ENCODE measurements at regions not wholly inside any gene's neighbourhood (a gene's known extent, or its start where the extent isn't known, plus 50 kb on each side); places are given as distances from the start of the nearest gene placed in this dataset.

GRCh38 chr5:38766151-38766550, 79.7 kb upstream of the OSMR start:
- H3K4me1 ChIP-seq: no peaks in the 10 kb centered on the region
- WGBS (ENCODE audit: insufficient coverage, low coverage, low lambda C conversion rate, missing lambda C conversion rate): 56% methylated on average over 2 of the region's 2 CpGs
- TF ChIP-seq POLR2A (IDR thresholded peaks at IDR 0.05): no peak
- no peak for TF ChIP-seq CTCF (IDR thresholded peaks at IDR 0.05)

GRCh38 chr5:38768412-38769211, 77.2 kb upstream of the OSMR start:
- intact Hi-C loops (cut with DNase I): no loop called here
- Histone ChIP-seq H3K36me3 (no peaks in the 10 kb centered on the region), H3K4me3 (no peak overlapping the region), H3K27ac (no peak overlapping the region), H3K9me3 (no peaks in the 10 kb centered on the region), H3K27me3 (no peaks in the 10 kb centered on the region), H3K4me1 (no peaks in the 10 kb centered on the region)
- 37% methylated on average over 9 of the region's 9 CpGs for WGBS (ENCODE audit: insufficient coverage, low coverage, low lambda C conversion rate, missing lambda C conversion rate)
- TF ChIP-seq POLR2A (IDR thresholded peaks at IDR 0.05) (no peak), CTCF (IDR thresholded peaks at IDR 0.05) (no peak)
- ATAC-seq (peak; percentile 24 to 75 (median 44)), DNase-seq (no peak)

More at GRCh38 chr5:38766151-38766550, 79.7 kb upstream of the OSMR start:
- intact Hi-C loops (cut with DNase I): no loop called here
- ATAC-seq: no peak
- Histone ChIP-seq H3K9me3 (no peaks in the 10 kb centered on the region), H3K36me3 (no peaks in the 10 kb centered on the region), H3K27ac (no peak overlapping the region), H3K27me3 (no peaks in the 10 kb centered on the region), H3K4me3 (no peak overlapping the region)
- no peak for DNase-seq

GRCh38 chr5:38772471-38772870, 73.3 kb upstream of the OSMR start:
- intact Hi-C loops (cut with DNase I): no loop called here
- Histone ChIP-seq H3K27me3 (no peaks in the 10 kb centered on the region), H3K4me3 (no peak overlapping the region), H3K9me3 (no peaks in the 10 kb centered on the region), H3K4me1 (no peaks in the 10 kb centered on the region), H3K36me3 (no peaks in the 10 kb centered on the region), H3K27ac (no peak overlapping the region)
- ATAC-seq: no peak
- no peak for DNase-seq
- 74% methylated on average over 4 of the region's 4 CpGs for WGBS (ENCODE audit: insufficient coverage, low coverage, low lambda C conversion rate, missing lambda C conversion rate)
- TF ChIP-seq POLR2A (IDR thresholded peaks at IDR 0.05) (no peak), CTCF (IDR thresholded peaks at IDR 0.05) (no peak)

GRCh38 chr5:38775218-38775840, 70.5 kb upstream of the OSMR start:
- intact Hi-C loops (cut with DNase I): no loop called here

More at GRCh38 chr5:38775218-38775840, 70.5 kb upstream of the OSMR start:
- TF ChIP-seq POLR2A (IDR thresholded peaks at IDR 0.05): no peak
- TF ChIP-seq CTCF (IDR thresholded peaks at IDR 0.05): no peak
- no peak for ATAC-seq
- no peaks in the 10 kb centered on the region for H3K27me3 ChIP-seq
- DNase-seq: no peak
- WGBS (ENCODE audit: insufficient coverage, low coverage, low lambda C conversion rate, missing lambda C conversion rate): 41% methylated on average over 5 of the region's 5 CpGs
- H3K4me3 ChIP-seq: no peak overlapping the region
- no peak overlapping the region for H3K27ac ChIP-seq
- no peaks in the 10 kb centered on the region for H3K9me3 ChIP-seq
- H3K4me1 ChIP-seq: no peaks in the 10 kb centered on the region
- H3K36me3 ChIP-seq: no peaks in the 10 kb centered on the region

All from right lobe of liver (tissue), 6 donors.